HEK293 (cell line): ENCODE measurements at regions not wholly inside any gene's neighbourhood (a gene's known extent, or its start where the extent isn't known, plus 50 kb on each side); places are given as distances from the start of the nearest gene placed in this dataset.

Source experiments
- ATF2 ChIP-seq: fragments of 450-650 bp; formaldehyde crosslinking; IDR thresholded peaks from 2 replicates; pipeline ENCODE4 v1.5.1; 2016; ENCODE audit warnings: missing biosample characterization, missing genetic modification characterization, low read depth
- BCL11A ChIP-seq: fragments of 450-650 bp; formaldehyde crosslinking; IDR thresholded peaks from 2 replicates; pipeline ENCODE4 v1.5.1; 2016; ENCODE audit warnings: low read depth, missing biosample characterization, missing genetic modification characterization
- CTCF ChIP-seq: fragments of 450-650 bp; formaldehyde crosslinking; IDR thresholded peaks from 2 replicates; pipeline ENCODE4 v1.5.1; 2016; ENCODE audit warnings: missing biosample characterization, missing genetic modification characterization
- SETDB1 ChIP-seq: IDR thresholded peaks from one replicate; pipeline ENCODE4 v1.6.1; 2017; ENCODE audit warnings: mild to moderate bottlenecking, low read length, moderate library complexity, mixed read lengths; ENCODE audit not compliant: insufficient read length
- ZBTB7A ChIP-seq: fragments of 450-650 bp; formaldehyde crosslinking; IDR thresholded peaks from 2 replicates; pipeline ENCODE4 v1.5.1; 2016; ENCODE audit warnings: low read depth, missing biosample characterization, missing genetic modification characterization
- ZBTB8A ChIP-seq: fragments of 450-650 bp; formaldehyde crosslinking; IDR thresholded peaks from 2 replicates; pipeline ENCODE4 v1.5.1; 2016; ENCODE audit warnings: missing biosample characterization, missing genetic modification characterization
- ZNF121 ChIP-seq: fragments of 450-650 bp; formaldehyde crosslinking; IDR thresholded peaks from 2 replicates; pipeline ENCODE4 v1.5.1; 2016; ENCODE audit warnings: missing biosample characterization, missing genetic modification characterization
- ZNF184 ChIP-seq: fragments of 450-650 bp; IDR thresholded peaks from 2 replicates; pipeline ENCODE4 v1.5.1; 2018; ENCODE audit warnings: missing biosample characterization, mild to moderate bottlenecking, missing genetic modification characterization
- ZNF248 ChIP-seq: fragments of 450-650 bp; formaldehyde crosslinking; IDR thresholded peaks from 2 replicates; pipeline ENCODE4 v1.5.1; 2017; ENCODE audit warnings: missing biosample characterization, missing genetic modification characterization
- ZNF404 ChIP-seq: fragments of 450-650 bp; formaldehyde crosslinking; IDR thresholded peaks from 2 replicates; pipeline ENCODE4 v1.5.1; 2017; ENCODE audit warnings: missing biosample characterization, missing genetic modification characterization
- ZNF623 ChIP-seq: fragments of 450-650 bp; formaldehyde crosslinking; IDR thresholded peaks from 2 replicates; pipeline ENCODE4 v1.5.1; 2016; ENCODE audit warnings: missing biosample characterization, missing genetic modification characterization

- TF ChIP-seq ZNF623 (tag by site-specific recombination), result no peak
- TF ChIP-seq ATF2 (tag by site-specific recombination), result no peak
- no peak for TF ChIP-seq BCL11A (tag by site-specific recombination)
- TF ChIP-seq CTCF, result no peak
- TF ChIP-seq SETDB1, result peak; percentile 12
- no peak for TF ChIP-seq ZNF184 (tag by site-specific recombination)
- TF ChIP-seq ZBTB7A (tag by site-specific recombination), result no peak
- TF ChIP-seq ZNF404 (tag by site-specific recombination), result no peak
- no peak for TF ChIP-seq ZBTB8A (tag by site-specific recombination)
- TF ChIP-seq ZNF121, result no peak
- no peak for TF ChIP-seq ZNF248
Observed at GRCh38 chr1:14183329-14183728, 415.2 kb upstream of the KAZN start.
